GM12873 (cell line): ENCODE measurements at regions not wholly inside any gene's neighbourhood (a gene's known extent, or its start where the extent isn't known, plus 50 kb on each side); places are given as distances from the start of the nearest gene placed in this dataset.

Experiments used
- CTCF ChIP-seq: IDR thresholded peaks from 2 replicates; pipeline ENCODE4 v1.5.1; 2012; ENCODE audit warnings: low read depth, mild to moderate bottlenecking, moderate library complexity, low read length, control low read depth; ENCODE audit not compliant: insufficient read depth; ENCODE audit errors: missing control alignments

- TF ChIP-seq CTCF = no peak
Observed at GRCh38 chr2:204321027-204321800, 224.1 kb upstream of the PARD3B start.

- no peak for TF ChIP-seq CTCF
Observed at GRCh38 chr2:204321910-204322751, 223.1 kb upstream of the PARD3B start.

GRCh38 chr2:204325468-204325867 lies 219.8 kb upstream of the PARD3B start:
- TF ChIP-seq CTCF = peak; percentile 79

- no peak for TF ChIP-seq CTCF
Observed at GRCh38 chr2:204328373-204328772, 216.9 kb upstream of the PARD3B start.

GRCh38 chr2:204329016-204329415 lies 216.3 kb upstream of the PARD3B start:
- TF ChIP-seq CTCF = no peak

- no peak for TF ChIP-seq CTCF
Observed at GRCh38 chr2:204329532-204329931, 215.7 kb upstream of the PARD3B start.

GRCh38 chr2:204331180-204331579 lies 214.1 kb upstream of the PARD3B start:
- TF ChIP-seq CTCF = no peak
